ENCODE measurements at regions not wholly inside any gene's neighbourhood (a gene's known extent, or its start where the extent isn't known, plus 50 kb on each side); places are given as distances from the start of the nearest gene placed in this dataset.

DNA sequence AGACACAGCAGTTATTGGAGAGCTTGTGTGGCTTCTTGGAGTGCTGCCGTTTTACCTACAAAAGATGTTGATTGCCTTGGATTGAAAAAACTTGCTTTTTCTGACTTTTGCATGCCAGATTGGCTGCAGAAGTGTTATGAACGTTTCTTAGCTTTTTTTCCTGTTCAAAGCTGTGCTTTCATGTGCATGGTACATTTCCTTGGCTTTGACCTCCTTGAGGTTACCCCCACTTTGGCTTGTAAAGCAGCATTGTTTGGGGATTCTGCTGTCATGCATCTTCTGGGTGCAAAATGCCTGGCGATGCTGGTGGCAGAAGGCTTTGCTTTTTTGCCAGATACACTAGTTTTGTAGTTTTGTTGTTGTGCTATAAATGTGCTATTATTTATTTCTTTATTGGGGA lies 80.0 kb downstream of the JRKL start:
- TF ChIP-seq CTCF (conservative IDR thresholded peaks at IDR 0.05) (no peak), EZH2 (IDR thresholded peaks at IDR 0.05; ENCODE audit: low read depth) (no peak)

Data from PC-9 (cell line).